GM18870 (cell line): ENCODE measurements at regions not wholly inside any gene's neighbourhood (a gene's known extent, or its start where the extent isn't known, plus 50 kb on each side); places are given as distances from the start of the nearest gene placed in this dataset.
"Not testable (repeated sequence)": the region's sequence is repeated elsewhere in the genome, so short reads cannot be mapped to it uniquely, and the experiment has no call there.

Source experiments
- ATAC-seq: cut with Tn5 transposase; IDR thresholded peaks from one replicate; pipeline ENCODE4 v1.9.1; 2021; ENCODE audit warnings: moderate library complexity; ENCODE audit not compliant: unreplicated experiment

GRCh38 chr4:66229885-66230284 lies 559.6 kb upstream of the EPHA5 start:
- ATAC-seq = no peak

- no peak for ATAC-seq
Observed at GRCh38 chr4:66225539-66225938, 555.2 kb upstream of the EPHA5 start.

- no peak for ATAC-seq
Observed at GRCh38 chr4:66223068-66223703, 552.9 kb upstream of the EPHA5 start.

- ATAC-seq = no peak
Observed at GRCh38 chr4:66219401-66219800, 549.1 kb upstream of the EPHA5 start.

- ATAC-seq = no peak
Observed at GRCh38 chr4:66216252-66216651, 546.0 kb upstream of the EPHA5 start.

GRCh38 chr4:66212489-66212888 lies 542.2 kb upstream of the EPHA5 start:
- ATAC-seq = no peak

GRCh38 chr4:66204534-66205247 lies 534.4 kb upstream of the EPHA5 start:
- ATAC-seq = no peak

- ATAC-seq = no peak
Observed at GRCh38 chr4:66202870-66203269, 532.6 kb upstream of the EPHA5 start.

- ATAC-seq = no peak
Observed at GRCh38 chr4:66197451-66197850, 527.2 kb upstream of the EPHA5 start.

- ATAC-seq = no peak
Observed at GRCh38 chr4:66193487-66193886, 523.2 kb upstream of the EPHA5 start.

GRCh38 chr4:66187175-66187720 lies 517.0 kb upstream of the EPHA5 start:
- no peak for ATAC-seq

GRCh38 chr4:66186095-66186494 lies 515.8 kb upstream of the EPHA5 start:
- ATAC-seq = no peak

- no peak for ATAC-seq
Observed at GRCh38 chr4:66182636-66183035, 512.3 kb upstream of the EPHA5 start.

GRCh38 chr4:66178906-66179305 lies 508.6 kb upstream of the EPHA5 start:
- no peak for ATAC-seq

GRCh38 chr4:66169341-66169740 lies 499.1 kb upstream of the EPHA5 start:
- no peak for ATAC-seq

GRCh38 chr4:66164869-66165268 lies 494.6 kb upstream of the EPHA5 start:
- ATAC-seq = no peak

- no peak for ATAC-seq
Observed at GRCh38 chr4:66160606-66161005, 490.3 kb upstream of the EPHA5 start.

GRCh38 chr4:66157594-66157993 lies 487.3 kb upstream of the EPHA5 start:
- ATAC-seq = no peak

GRCh38 chr4:66130042-66130441 lies 459.8 kb upstream of the EPHA5 start:
- no peak for ATAC-seq

- no peak for ATAC-seq
Observed at GRCh38 chr4:66123831-66124413, 453.6 kb upstream of the EPHA5 start.

- no peak for ATAC-seq
Observed at GRCh38 chr4:66123190-66123589, 452.9 kb upstream of the EPHA5 start.

GRCh38 chr4:66115231-66115630 lies 444.9 kb upstream of the EPHA5 start:
- not testable (repeated sequence) for ATAC-seq
